ENCODE measurements at regions not wholly inside any gene's neighbourhood (a gene's known extent, or its start where the extent isn't known, plus 50 kb on each side); places are given as distances from the start of the nearest gene placed in this dataset.
"Not testable (repeated sequence)": the region's sequence is repeated elsewhere in the genome, so short reads cannot be mapped to it uniquely, and the experiment has no call there.

DNA sequence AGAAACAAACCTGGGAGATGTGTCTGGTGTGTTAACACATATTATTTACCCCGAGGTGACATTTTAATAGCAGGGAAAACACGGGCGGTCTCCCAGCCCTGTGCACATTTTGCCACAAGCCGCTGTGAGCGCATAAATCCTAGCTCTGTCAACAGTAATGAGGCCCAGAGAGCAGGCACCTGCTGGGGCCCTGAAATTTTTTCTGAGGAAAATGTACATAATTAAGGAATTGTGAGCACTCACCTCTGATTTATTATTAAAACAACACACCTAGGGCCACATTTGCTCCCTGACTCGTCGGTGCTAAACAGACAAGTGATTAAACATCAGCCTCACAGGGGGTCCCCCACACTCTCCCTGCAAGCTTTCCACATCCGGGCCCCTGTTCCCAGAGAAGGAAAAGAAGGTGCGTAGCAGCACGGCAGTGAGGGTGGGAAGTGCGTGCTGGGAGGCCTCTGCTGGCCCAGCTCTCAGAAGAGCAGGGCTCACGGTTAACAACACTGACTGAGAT lies 616.3 kb downstream of the UQCRFS1 start:
- Histone ChIP-seq H3K27me3 (ENCODE audit: insufficient read depth, low read length) (no peaks in the 10 kb centered on the region), H3K4me3 (ENCODE audit: low read length in 2 of 2) (no peak overlapping the region), H3K36me3 (ENCODE audit: insufficient read depth, low read length) (no peaks in the 10 kb centered on the region), H3K4me1 (ENCODE audit: insufficient read depth, low read length) (no peaks in the 10 kb centered on the region), H3K9me3 (ENCODE audit: control insufficient read depth in 1 of 2, low read length in 2 of 2) (no peaks in the 10 kb centered on the region), H3K27ac (ENCODE audit: low read depth, low read length) (no peak overlapping the region)
- H3K4me1 Mint-ChIP-seq: no peaks in the 10 kb centered on the region
- no peak for DNase-seq
- H3K27ac Mint-ChIP-seq: no peak overlapping the region
- no peaks in the 10 kb centered on the region for H3K27me3 Mint-ChIP-seq
- ChIA-PET CTCF (ENCODE audit: partially characterized antibody) (no interaction called here), POLR2A (ENCODE audit: partially characterized antibody) (no interaction called here)
- no peak overlapping the region for H3K4me3 Mint-ChIP-seq
- peaks cover 0 to 21% (median 4%) of the 10 kb centered on the region in 8 donors for H3K9me3 Mint-ChIP-seq
- H3K36me3 Mint-ChIP-seq: peaks cover 0 to 2% of the 10 kb centered on the region in 2 donors
- intact Hi-C loops (cut with micrococcal nuclease): no loop called here

DNA sequence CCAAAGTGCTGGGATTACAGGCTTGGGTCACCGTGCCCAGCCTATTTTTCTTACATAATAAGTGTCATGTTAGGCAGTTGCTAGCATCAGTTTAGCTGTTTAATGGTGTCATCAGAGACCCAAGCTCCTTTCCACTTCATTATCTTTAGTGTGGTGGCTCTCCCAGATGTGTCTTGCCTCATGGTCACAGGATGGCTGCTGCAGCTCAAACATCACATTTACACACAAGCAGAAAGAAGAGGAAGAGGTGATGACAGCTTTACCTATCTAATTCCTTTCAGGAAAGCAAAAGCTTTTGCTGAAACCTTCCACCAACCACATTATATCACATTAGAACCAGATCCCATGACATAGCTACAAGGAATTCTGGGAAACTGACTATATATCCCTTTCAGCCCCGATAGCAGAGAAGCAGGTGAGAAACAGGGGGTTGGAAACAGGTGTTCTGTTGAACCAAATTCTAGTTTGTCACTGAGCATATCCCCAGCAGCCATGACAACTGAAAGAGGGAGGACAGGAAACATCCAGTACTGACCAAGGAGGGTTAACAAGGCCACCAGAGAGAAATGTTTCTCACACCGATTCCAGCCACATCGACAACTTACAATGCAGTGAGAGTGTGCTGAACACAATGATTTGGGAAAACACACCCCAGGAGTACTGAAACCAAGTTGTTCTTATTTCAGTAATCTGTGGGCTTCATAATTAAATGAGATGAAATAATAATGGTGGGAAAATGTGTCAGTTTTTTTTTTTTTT lies 617.0 kb downstream of the UQCRFS1 start:
- no peaks in the 10 kb centered on the region for H3K4me1 Mint-ChIP-seq
- H3K4me3 Mint-ChIP-seq: no peak overlapping the region
- no peak for DNase-seq
- H3K27me3 ChIP-seq (ENCODE audit: insufficient read depth, low read length): no peaks in the 10 kb centered on the region
- peaks cover 0 to 3% of the 10 kb centered on the region in 2 donors for H3K36me3 Mint-ChIP-seq
- H3K9me3 ChIP-seq (ENCODE audit: control insufficient read depth in 1 of 2, low read length in 2 of 2): no peaks in the 10 kb centered on the region
- ChIA-PET POLR2A (ENCODE audit: partially characterized antibody) (no interaction called here), CTCF (ENCODE audit: partially characterized antibody) (no interaction called here)
- no peak overlapping the region for H3K27ac ChIP-seq (ENCODE audit: low read depth, low read length)
- no peak overlapping the region for H3K27ac Mint-ChIP-seq
- no peaks in the 10 kb centered on the region for H3K36me3 ChIP-seq (ENCODE audit: insufficient read depth, low read length)
- no peaks in the 10 kb centered on the region for H3K4me1 ChIP-seq (ENCODE audit: insufficient read depth, low read length)
- intact Hi-C loops (cut with micrococcal nuclease): no loop called here
- H3K4me3 ChIP-seq (ENCODE audit: low read length in 2 of 2): no peak overlapping the region
- no peaks in the 10 kb centered on the region for H3K27me3 Mint-ChIP-seq
- peaks cover 0 to 21% (median 4%) of the 10 kb centered on the region in 8 donors for H3K9me3 Mint-ChIP-seq

DNA sequence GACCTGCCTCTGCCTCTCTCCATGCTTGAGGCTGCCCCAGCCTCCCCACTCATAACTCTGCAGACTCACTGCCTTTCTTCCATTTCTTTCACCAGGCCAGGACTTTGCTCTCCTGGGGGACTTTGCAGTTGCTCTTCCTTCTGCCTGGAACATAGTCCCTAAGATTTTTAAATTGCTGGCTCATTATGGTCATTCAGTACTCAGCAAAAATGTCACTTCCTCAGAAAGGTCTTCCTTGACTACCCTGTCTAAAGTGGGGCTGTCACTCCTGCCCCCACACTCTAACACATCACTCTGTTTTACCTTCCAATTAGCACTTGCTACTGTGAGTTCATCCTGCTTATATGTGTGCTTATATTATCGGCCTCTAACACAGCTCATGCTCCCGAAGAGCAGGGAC lies 618.2 kb downstream of the UQCRFS1 start:
- POLR2A ChIA-PET (ENCODE audit: partially characterized antibody): no interaction called here

DNA sequence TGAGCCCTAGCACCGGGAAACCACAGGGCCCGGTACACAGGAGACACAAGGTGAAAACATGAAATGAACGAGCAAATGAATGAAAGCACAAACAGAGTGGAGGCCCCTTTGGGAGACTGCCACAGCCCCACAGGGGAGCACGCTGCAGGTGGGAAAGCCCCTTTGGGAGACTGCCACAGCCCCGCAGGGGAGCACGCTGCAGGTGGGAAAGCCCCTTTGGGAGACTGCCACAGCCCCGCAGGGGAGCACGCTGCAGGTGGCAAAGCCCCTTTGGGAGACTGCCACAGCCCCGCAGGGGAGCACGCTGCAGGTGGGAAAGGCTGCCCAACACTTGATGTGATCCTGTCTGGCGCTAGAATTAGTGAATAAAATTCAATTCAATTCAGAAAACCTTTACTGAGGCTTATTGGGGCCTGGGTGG lies 623.0 kb downstream of the UQCRFS1 start:
- POLR2A ChIA-PET (ENCODE audit: partially characterized antibody); CTCF ChIA-PET (ENCODE audit: partially characterized antibody): not testable (repeated sequence)

More for the DNA sequence above, 618.2 kb downstream of the UQCRFS1 start:
- no peaks in the 10 kb centered on the region for H3K36me3 ChIP-seq (ENCODE audit: insufficient read depth, low read length)
- H3K27ac ChIP-seq (ENCODE audit: low read depth, low read length): no peak overlapping the region
- no peaks in the 10 kb centered on the region for H3K27me3 ChIP-seq (ENCODE audit: insufficient read depth, low read length)
- CTCF ChIA-PET (ENCODE audit: partially characterized antibody): no interaction called here
- Mint-ChIP-seq H3K27me3 (no peaks in the 10 kb centered on the region), H3K4me1 (no peaks in the 10 kb centered on the region), H3K36me3 (peaks cover 0 to 3% of the 10 kb centered on the region in 2 donors), H3K27ac (no peak overlapping the region), H3K4me3 (no peak overlapping the region), H3K9me3 (peaks cover 0 to 21% (median 5%) of the 10 kb centered on the region in 8 donors)
- intact Hi-C loops (cut with micrococcal nuclease): no loop called here
- H3K9me3 ChIP-seq (ENCODE audit: control insufficient read depth in 1 of 2, low read length in 2 of 2): no peaks in the 10 kb centered on the region
- no peaks in the 10 kb centered on the region for H3K4me1 ChIP-seq (ENCODE audit: insufficient read depth, low read length)
- no peak overlapping the region for H3K4me3 ChIP-seq (ENCODE audit: low read length in 2 of 2)
- DNase-seq: no peak

DNA sequence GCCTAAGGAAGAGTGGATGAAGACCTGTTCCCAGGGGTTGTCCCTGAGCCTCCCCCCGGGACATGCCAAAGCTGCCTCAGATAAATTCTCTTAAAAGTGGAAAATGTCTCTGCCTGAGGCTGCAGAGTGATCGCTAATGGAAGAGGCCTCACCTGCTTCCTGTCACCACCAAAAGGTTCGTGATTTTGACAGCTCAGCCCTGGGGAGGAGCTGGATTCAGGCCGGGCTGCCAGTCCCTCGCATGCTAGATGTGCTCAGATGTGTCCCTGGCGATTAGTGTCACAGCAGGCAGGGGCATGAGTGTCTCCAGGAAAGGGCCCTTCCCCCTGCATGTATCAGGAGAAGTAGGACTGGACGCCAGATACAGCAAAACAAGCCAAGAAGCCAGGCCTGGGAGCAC lies 626.5 kb downstream of the UQCRFS1 start:
- CTCF ChIA-PET (ENCODE audit: partially characterized antibody): no interaction called here
- Mint-ChIP-seq H3K36me3 (no peaks in the 10 kb centered on the region), H3K4me3 (no peak overlapping the region), H3K9me3 (peaks cover 0 to 10% (median 2%) of the 10 kb centered on the region in 8 donors), H3K4me1 (no peaks in the 10 kb centered on the region), H3K27me3 (no peaks in the 10 kb centered on the region), H3K27ac (no peak overlapping the region)
- POLR2A ChIA-PET (ENCODE audit: partially characterized antibody): no interaction called here
- intact Hi-C loops (cut with micrococcal nuclease): no loop called here
- H3K27me3 ChIP-seq (ENCODE audit: insufficient read depth, low read length): no peaks in the 10 kb centered on the region
- no peak for DNase-seq
- H3K36me3 ChIP-seq (ENCODE audit: insufficient read depth, low read length): no peaks in the 10 kb centered on the region
- H3K27ac ChIP-seq (ENCODE audit: low read depth, low read length): no peak overlapping the region
- H3K4me3 ChIP-seq (ENCODE audit: low read length in 2 of 2): no peak overlapping the region
- H3K9me3 ChIP-seq (ENCODE audit: control insufficient read depth in 1 of 2, low read length in 2 of 2): no peaks in the 10 kb centered on the region
- H3K4me1 ChIP-seq (ENCODE audit: insufficient read depth, low read length): no peaks in the 10 kb centered on the region

More for the DNA sequence above, 623.0 kb downstream of the UQCRFS1 start:
- H3K36me3 ChIP-seq (ENCODE audit: insufficient read depth, low read length); H3K27ac Mint-ChIP-seq; H3K4me3 Mint-ChIP-seq; H3K4me1 ChIP-seq (ENCODE audit: insufficient read depth, low read length); H3K27me3 Mint-ChIP-seq; H3K4me3 ChIP-seq (ENCODE audit: low read length in 2 of 2); intact Hi-C loops (cut with micrococcal nuclease); H3K9me3 ChIP-seq (ENCODE audit: control insufficient read depth in 1 of 2, low read length in 2 of 2); DNase-seq; H3K9me3 Mint-ChIP-seq; H3K27me3 ChIP-seq (ENCODE audit: insufficient read depth, low read length); H3K4me1 Mint-ChIP-seq; H3K36me3 Mint-ChIP-seq; H3K27ac ChIP-seq (ENCODE audit: low read depth, low read length): not testable (repeated sequence)

DNA sequence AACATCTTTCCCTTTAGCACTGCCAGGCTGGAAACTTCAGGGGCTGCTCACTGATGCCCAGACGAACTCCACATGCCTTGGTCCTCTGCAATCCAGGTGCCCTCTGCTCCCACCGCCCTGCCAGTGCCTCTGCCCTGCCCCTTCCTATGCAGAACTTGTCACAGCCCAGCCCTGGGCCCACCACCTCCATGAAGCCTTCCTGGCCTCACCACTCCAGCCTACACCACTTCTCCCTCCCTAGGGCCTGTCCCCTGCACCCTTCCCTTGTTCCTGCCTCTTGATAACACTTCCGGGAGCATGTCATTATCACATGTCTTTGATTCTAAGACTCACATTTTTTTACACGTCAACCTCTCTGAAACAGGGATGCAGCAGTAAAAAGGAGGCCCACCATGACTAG lies 627.2 kb downstream of the UQCRFS1 start:
- Histone ChIP-seq H3K27me3 (ENCODE audit: insufficient read depth, low read length) (no peaks in the 10 kb centered on the region), H3K9me3 (ENCODE audit: control insufficient read depth in 1 of 2, low read length in 2 of 2) (no peaks in the 10 kb centered on the region), H3K4me1 (ENCODE audit: insufficient read depth, low read length) (no peaks in the 10 kb centered on the region), H3K4me3 (ENCODE audit: low read length in 2 of 2) (no peak overlapping the region), H3K36me3 (ENCODE audit: insufficient read depth, low read length) (no peaks in the 10 kb centered on the region), H3K27ac (ENCODE audit: low read depth, low read length) (no peak overlapping the region)
- no peak overlapping the region for H3K4me3 Mint-ChIP-seq
- DNase-seq: no peak
- H3K27me3 Mint-ChIP-seq: no peaks in the 10 kb centered on the region
- H3K4me1 Mint-ChIP-seq: no peaks in the 10 kb centered on the region
- CTCF ChIA-PET (ENCODE audit: partially characterized antibody): no interaction called here
- no peak overlapping the region for H3K27ac Mint-ChIP-seq
- POLR2A ChIA-PET (ENCODE audit: partially characterized antibody): no interaction called here
- intact Hi-C loops (cut with micrococcal nuclease): no loop called here
- H3K36me3 Mint-ChIP-seq: no peaks in the 10 kb centered on the region
- H3K9me3 Mint-ChIP-seq: peaks cover 0 to 9% (median 1%) of the 10 kb centered on the region in 8 donors

DNA sequence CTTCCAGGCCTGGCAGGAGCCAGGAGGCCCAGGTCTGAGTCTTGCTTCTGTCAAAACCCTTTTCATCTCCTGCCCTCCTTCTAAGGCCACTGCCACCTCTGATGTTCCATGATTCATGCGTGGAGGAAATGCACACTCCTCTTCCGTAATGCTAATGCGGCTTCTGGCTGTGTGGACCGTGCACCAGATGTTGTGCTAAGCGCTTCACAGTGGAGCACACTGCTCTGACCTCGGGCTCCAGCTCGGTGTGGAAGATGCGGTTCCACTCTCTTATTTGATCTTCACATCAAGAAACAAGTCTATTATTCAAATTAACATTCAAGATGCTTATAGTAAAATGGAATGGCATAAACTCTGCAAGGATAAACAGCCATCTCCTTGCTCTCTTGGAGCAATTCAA lies 629.2 kb downstream of the UQCRFS1 start:
- no peaks in the 10 kb centered on the region for H3K4me1 Mint-ChIP-seq
- POLR2A ChIA-PET (ENCODE audit: partially characterized antibody): no interaction called here
- no peak overlapping the region for H3K27ac ChIP-seq (ENCODE audit: low read depth, low read length)
- peaks cover 0 to 9% (median 0%) of the 10 kb centered on the region in 8 donors for H3K9me3 Mint-ChIP-seq
- H3K36me3 Mint-ChIP-seq: no peaks in the 10 kb centered on the region
- no peak for DNase-seq
- H3K9me3 ChIP-seq (ENCODE audit: control insufficient read depth in 1 of 2, low read length in 2 of 2): no peaks in the 10 kb centered on the region
- no peaks in the 10 kb centered on the region for H3K27me3 Mint-ChIP-seq
- intact Hi-C loops (cut with micrococcal nuclease): no loop called here
- no peaks in the 10 kb centered on the region for H3K27me3 ChIP-seq (ENCODE audit: insufficient read depth, low read length)
- no peak overlapping the region for H3K4me3 ChIP-seq (ENCODE audit: low read length in 2 of 2)
- no peak overlapping the region for H3K27ac Mint-ChIP-seq
- H3K4me3 Mint-ChIP-seq: no peak overlapping the region
- no peaks in the 10 kb centered on the region for H3K36me3 ChIP-seq (ENCODE audit: insufficient read depth, low read length)
- CTCF ChIA-PET (ENCODE audit: partially characterized antibody): no interaction called here
- H3K4me1 ChIP-seq (ENCODE audit: insufficient read depth, low read length): no peaks in the 10 kb centered on the region
